ENCODE measurements at regions not wholly inside any gene's neighbourhood (a gene's known extent, or its start where the extent isn't known, plus 50 kb on each side); places are given as distances from the start of the nearest gene placed in this dataset.

DNA sequence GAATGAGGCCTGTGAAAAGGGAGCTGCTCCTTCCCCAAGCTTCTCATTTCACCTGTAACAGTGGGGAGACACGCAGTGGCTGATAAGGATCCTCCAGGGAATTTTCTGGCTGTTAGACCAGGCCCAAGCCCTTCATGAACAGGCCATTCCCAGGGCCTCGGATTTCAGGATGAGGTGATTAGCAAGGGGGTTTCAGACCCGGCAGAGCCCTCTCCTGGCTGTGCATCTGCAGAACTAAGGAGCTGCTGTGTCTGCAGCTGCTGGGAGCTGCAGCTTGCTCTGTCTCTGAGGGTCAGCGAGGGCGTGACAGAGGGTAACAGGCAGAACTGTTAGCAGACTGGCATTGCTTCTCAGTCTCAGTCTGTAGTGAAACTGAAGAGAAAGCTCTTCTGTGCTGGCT is 110.4 kb downstream of the KCNA5 start:
- Histone ChIP-seq H3F3A (ENCODE audit: insufficient read depth, low read length, poor library complexity, severe bottlenecking) (no peaks in the 10 kb centered on the region), H3K9ac (ENCODE audit: low read length) (no peak overlapping the region), H3K9me2 (ENCODE audit: insufficient read depth, low read length) (no peaks in the 10 kb centered on the region), H3K27me3 (ENCODE audit: insufficient read depth, low read depth, low read length) (no peaks in the 10 kb centered on the region), H2AFZ (ENCODE audit: low read depth, low read length) (no peak overlapping the region), H3K79me2 (replicated peaks; ENCODE audit: insufficient read depth, low read length) (no peaks in the 10 kb centered on the region), H3K36me3 (ENCODE audit: insufficient read depth, low read length) (no peaks in the 10 kb centered on the region), H3K27ac (ENCODE audit: low read length) (no peak overlapping the region), H3K4me2 (ENCODE audit: low read length) (no peak overlapping the region), H3K9me3 (ENCODE audit: low read length) (no peaks in the 10 kb centered on the region), H3K4me3 (ENCODE audit: low read length) (no peak overlapping the region), H4K20me1 (ENCODE audit: insufficient read depth) (no peaks in the 10 kb centered on the region)
- TF ChIP-seq, protein P1, sequence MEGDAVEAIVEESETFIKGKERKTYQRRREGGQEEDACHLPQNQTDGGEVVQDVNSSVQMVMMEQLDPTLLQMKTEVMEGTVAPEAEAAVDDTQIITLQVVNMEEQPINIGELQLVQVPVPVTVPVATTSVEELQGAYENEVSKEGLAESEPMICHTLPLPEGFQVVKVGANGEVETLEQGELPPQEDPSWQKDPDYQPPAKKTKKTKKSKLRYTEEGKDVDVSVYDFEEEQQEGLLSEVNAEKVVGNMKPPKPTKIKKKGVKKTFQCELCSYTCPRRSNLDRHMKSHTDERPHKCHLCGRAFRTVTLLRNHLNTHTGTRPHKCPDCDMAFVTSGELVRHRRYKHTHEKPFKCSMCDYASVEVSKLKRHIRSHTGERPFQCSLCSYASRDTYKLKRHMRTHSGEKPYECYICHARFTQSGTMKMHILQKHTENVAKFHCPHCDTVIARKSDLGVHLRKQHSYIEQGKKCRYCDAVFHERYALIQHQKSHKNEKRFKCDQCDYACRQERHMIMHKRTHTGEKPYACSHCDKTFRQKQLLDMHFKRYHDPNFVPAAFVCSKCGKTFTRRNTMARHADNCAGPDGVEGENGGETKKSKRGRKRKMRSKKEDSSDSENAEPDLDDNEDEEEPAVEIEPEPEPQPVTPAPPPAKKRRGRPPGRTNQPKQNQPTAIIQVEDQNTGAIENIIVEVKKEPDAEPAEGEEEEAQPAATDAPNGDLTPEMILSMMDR (IDR thresholded peaks at IDR 0.05; ENCODE audit: poor library complexity, severe bottlenecking): no peak
- TF ChIP-seq TAF1 (IDR thresholded peaks at IDR 0.05; ENCODE audit: low read depth) (no peak), POLR2AphosphoS5 (IDR thresholded peaks at IDR 0.05) (no peak), SMC3 (conservative IDR thresholded peaks at IDR 0.05; ENCODE audit: poor library complexity) (no peak), EZH2 (IDR thresholded peaks at IDR 0.05; ENCODE audit: borderline replicate concordance, insufficient read depth, low read length, poor library complexity, severe bottlenecking) (no peak), MXI1 (conservative IDR thresholded peaks at IDR 0.05; ENCODE audit: poor library complexity, severe bottlenecking) (no peak), EP300 (conservative IDR thresholded peaks at IDR 0.05; ENCODE audit: poor library complexity, severe bottlenecking) (no peak), RAD21 (conservative IDR thresholded peaks at IDR 0.05) (no peak)
- TF ChIP-seq, protein P2, sequence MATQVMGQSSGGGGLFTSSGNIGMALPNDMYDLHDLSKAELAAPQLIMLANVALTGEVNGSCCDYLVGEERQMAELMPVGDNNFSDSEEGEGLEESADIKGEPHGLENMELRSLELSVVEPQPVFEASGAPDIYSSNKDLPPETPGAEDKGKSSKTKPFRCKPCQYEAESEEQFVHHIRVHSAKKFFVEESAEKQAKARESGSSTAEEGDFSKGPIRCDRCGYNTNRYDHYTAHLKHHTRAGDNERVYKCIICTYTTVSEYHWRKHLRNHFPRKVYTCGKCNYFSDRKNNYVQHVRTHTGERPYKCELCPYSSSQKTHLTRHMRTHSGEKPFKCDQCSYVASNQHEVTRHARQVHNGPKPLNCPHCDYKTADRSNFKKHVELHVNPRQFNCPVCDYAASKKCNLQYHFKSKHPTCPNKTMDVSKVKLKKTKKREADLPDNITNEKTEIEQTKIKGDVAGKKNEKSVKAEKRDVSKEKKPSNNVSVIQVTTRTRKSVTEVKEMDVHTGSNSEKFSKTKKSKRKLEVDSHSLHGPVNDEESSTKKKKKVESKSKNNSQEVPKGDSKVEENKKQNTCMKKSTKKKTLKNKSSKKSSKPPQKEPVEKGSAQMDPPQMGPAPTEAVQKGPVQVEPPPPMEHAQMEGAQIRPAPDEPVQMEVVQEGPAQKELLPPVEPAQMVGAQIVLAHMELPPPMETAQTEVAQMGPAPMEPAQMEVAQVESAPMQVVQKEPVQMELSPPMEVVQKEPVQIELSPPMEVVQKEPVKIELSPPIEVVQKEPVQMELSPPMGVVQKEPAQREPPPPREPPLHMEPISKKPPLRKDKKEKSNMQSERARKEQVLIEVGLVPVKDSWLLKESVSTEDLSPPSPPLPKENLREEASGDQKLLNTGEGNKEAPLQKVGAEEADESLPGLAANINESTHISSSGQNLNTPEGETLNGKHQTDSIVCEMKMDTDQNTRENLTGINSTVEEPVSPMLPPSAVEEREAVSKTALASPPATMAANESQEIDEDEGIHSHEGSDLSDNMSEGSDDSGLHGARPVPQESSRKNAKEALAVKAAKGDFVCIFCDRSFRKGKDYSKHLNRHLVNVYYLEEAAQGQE (IDR thresholded peaks at IDR 0.05; ENCODE audit: borderline replicate concordance): no peak

DNA sequence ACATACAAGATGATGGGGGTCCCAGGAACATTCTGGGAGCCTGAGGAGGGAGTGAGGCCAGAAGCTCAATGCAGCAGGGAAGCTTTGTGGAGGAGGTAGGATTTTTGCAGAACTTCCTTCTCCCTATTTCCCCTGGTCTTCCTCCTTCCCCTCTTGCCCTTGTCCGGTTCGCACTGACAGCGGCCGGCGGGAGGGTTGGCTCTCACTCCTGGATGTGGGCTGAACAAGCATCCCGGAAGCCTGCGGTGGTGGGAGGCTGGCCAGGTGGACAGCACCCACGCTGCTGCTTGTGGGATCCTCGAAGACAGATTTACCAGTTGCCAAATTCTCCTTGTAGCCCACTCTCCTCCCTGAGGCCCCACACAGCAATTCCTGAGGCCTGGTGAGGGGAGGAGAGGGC is 112.2 kb downstream of the KCNA5 start:
- H3K9me3 ChIP-seq (ENCODE audit: low read length): no peaks in the 10 kb centered on the region
- no peaks in the 10 kb centered on the region for H3K79me2 ChIP-seq (replicated peaks; ENCODE audit: insufficient read depth, low read length)
- no peak overlapping the region for H3K9ac ChIP-seq (ENCODE audit: low read length)
- TF ChIP-seq TAF1 (IDR thresholded peaks at IDR 0.05; ENCODE audit: low read depth): no peak
- no peak for TF ChIP-seq POLR2AphosphoS5 (IDR thresholded peaks at IDR 0.05)
- TF ChIP-seq, protein P1 (IDR thresholded peaks at IDR 0.05; ENCODE audit: poor library complexity, severe bottlenecking): no peak
- no peak for TF ChIP-seq RAD21 (conservative IDR thresholded peaks at IDR 0.05)
- TF ChIP-seq SMC3 (conservative IDR thresholded peaks at IDR 0.05; ENCODE audit: poor library complexity): no peak
- TF ChIP-seq EP300 (conservative IDR thresholded peaks at IDR 0.05; ENCODE audit: poor library complexity, severe bottlenecking): no peak
- TF ChIP-seq MXI1 (conservative IDR thresholded peaks at IDR 0.05; ENCODE audit: poor library complexity, severe bottlenecking): no peak
- no peak for TF ChIP-seq EZH2 (IDR thresholded peaks at IDR 0.05; ENCODE audit: borderline replicate concordance, insufficient read depth, low read length, poor library complexity, severe bottlenecking)
- TF ChIP-seq, protein P2 (IDR thresholded peaks at IDR 0.05; ENCODE audit: borderline replicate concordance): no peak
- no peak overlapping the region for H3K4me2 ChIP-seq (ENCODE audit: low read length)
- H3K36me3 ChIP-seq (ENCODE audit: insufficient read depth, low read length): no peaks in the 10 kb centered on the region
- H4K20me1 ChIP-seq (ENCODE audit: insufficient read depth): no peaks in the 10 kb centered on the region
- H3K9me2 ChIP-seq (ENCODE audit: insufficient read depth, low read length): no peaks in the 10 kb centered on the region
- H3F3A ChIP-seq (ENCODE audit: insufficient read depth, low read length, poor library complexity, severe bottlenecking): no peaks in the 10 kb centered on the region
- H3K27ac ChIP-seq (ENCODE audit: low read length): no peak overlapping the region
- no peak overlapping the region for H3K4me3 ChIP-seq (ENCODE audit: low read length)
- no peaks in the 10 kb centered on the region for H3K27me3 ChIP-seq (ENCODE audit: insufficient read depth, low read depth, low read length)
- no peak overlapping the region for H2AFZ ChIP-seq (ENCODE audit: low read depth, low read length)
